A673 (cell line): ENCODE measurements at regions not wholly inside any gene's neighbourhood (a gene's known extent, or its start where the extent isn't known, plus 50 kb on each side); places are given as distances from the start of the nearest gene placed in this dataset.
"Not testable (repeated sequence)": the region's sequence is repeated elsewhere in the genome, so short reads cannot be mapped to it uniquely, and the experiment has no call there.

Experiments used
- BruUV-seq: library from RNA; stranded (reverse); fragments of 400-500 nt; replicated peaks from 2 replicates; lab custom pipeline; 2021; lab: Mats Ljungman, UMichigan
- CTCF ChIA-PET: fragments of 300-600 bp; sonication (Branson Sonifier 250); formaldehyde crosslinking; loops from one replicate; lab custom pipeline; 2022; ENCODE audit warnings: antibody characterized with exemption; lab: Charles Lee
- POLR2A ChIA-PET: fragments of 300-600 bp; sonication (Branson Sonifier 250); formaldehyde crosslinking; loops from one replicate; lab custom pipeline; 2022; ENCODE audit warnings: antibody characterized with exemption; ENCODE audit not compliant: low non-redundant PET; lab: Charles Lee
- DNase-seq: peaks from one replicate; pipeline ENCODE4 v3.0.0-alpha.2; 2015; ENCODE audit warnings: low spot score
- H3K27ac ChIP-seq: fragments of 200-600 bp; sonication (generic); 2 replicates; pipeline ENCODE4 v1.5.1; 2016; ENCODE audit warnings: mixed run types, low read depth, mild to moderate bottlenecking, mixed read lengths, antibody characterized with exemption, low read length; ENCODE audit not compliant: poor library complexity, severe bottlenecking
- H3K27me3 ChIP-seq: fragments of 200-600 bp; sonication (generic); replicated peaks from 2 replicates; pipeline ENCODE4 v1.6.1; 2017; ENCODE audit warnings: mixed run types, low read depth, mild to moderate bottlenecking, mixed read lengths, antibody characterized with exemption, low read length; ENCODE audit not compliant: insufficient read depth, poor library complexity
- H3K36me3 ChIP-seq: fragments of 200-600 bp; sonication (generic); 2 replicates; pipeline ENCODE4 v1.6.1; 2016; ENCODE audit warnings: mixed run types, mild to moderate bottlenecking, mixed read lengths, antibody characterized with exemption, low read length; ENCODE audit not compliant: insufficient read depth, poor library complexity, severe bottlenecking
- H3K4me1 ChIP-seq: fragments of 200-600 bp; sonication (generic); 2 replicates; pipeline ENCODE4 v1.6.1; 2017; ENCODE audit warnings: mixed run types, mild to moderate bottlenecking, mixed read lengths, antibody characterized with exemption, low read length; ENCODE audit not compliant: insufficient read depth, poor library complexity, severe bottlenecking
- H3K4me3 ChIP-seq: fragments of 200-600 bp; sonication (generic); 2 replicates; pipeline ENCODE4 v1.5.1; 2016; ENCODE audit warnings: low read depth, mixed run types, mild to moderate bottlenecking, mixed read lengths, low read length; ENCODE audit not compliant: poor library complexity, severe bottlenecking
- H3K9me3 ChIP-seq: fragments of 200-600 bp; sonication (generic); 2 replicates; pipeline ENCODE4 v1.6.1; 2016; ENCODE audit warnings: mixed run types, low read depth, mild to moderate bottlenecking, mixed read lengths, antibody characterized with exemption, low read length; ENCODE audit not compliant: poor library complexity, severe bottlenecking
- EZH2 ChIP-seq: fragments of 200-600 bp; sonication (generic); IDR thresholded peaks from 2 replicates; pipeline ENCODE4 v1.6.1; 2017; ENCODE audit warnings: borderline replicate concordance, low read depth, mild to moderate bottlenecking, mixed read lengths, antibody characterized with exemption, low read length; ENCODE audit not compliant: poor library complexity, severe bottlenecking
- intact Hi-C: fragments of 100-400 bp; cut with micrococcal nuclease; formaldehyde crosslinking; loops from one replicate; pipeline ENCODE4 v1.10.0; 2022; ENCODE audit not compliant: unreplicated experiment
- TF ChIP-seq, protein P1 (sequence below): fragments of 300-800, 200-600 bp; sonication (generic); conservative IDR thresholded peaks from 2 replicates; pipeline ENCODE4 v1.5.1; 2017; ENCODE audit warnings: low read depth, mild to moderate bottlenecking, antibody characterized with exemption, low read length, moderate library complexity, mixed read lengths

DNA sequence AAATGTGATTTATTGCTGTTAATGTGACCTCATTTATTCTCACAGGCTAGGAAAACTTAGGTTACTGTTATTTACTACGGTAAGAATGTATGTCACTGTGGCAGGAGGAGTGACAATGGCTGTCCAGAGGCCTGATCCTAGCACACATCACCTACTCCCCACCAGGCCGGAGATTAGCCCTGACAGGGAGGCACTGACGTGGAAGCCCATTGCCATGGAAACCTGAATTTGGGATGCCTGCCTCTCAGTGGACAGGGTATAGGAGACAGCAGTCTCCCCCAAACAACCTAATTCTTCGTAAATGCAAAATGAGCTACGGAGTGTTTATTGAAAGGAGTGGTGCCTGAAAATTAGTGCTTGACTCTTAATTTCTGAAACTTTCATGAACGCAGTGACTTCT, 87.6 kb upstream of the SMARCA2 start:
- Histone ChIP-seq H3K4me1 (no peaks in the 10 kb centered on the region), H3K36me3 (no peaks in the 10 kb centered on the region), H3K27me3 (peaks cover 19% of the 10 kb centered on the region), H3K4me3 (no peak overlapping the region), H3K27ac (no peak overlapping the region), H3K9me3 (no peaks in the 10 kb centered on the region)
- intact Hi-C loops = no loop called here
- CTCF ChIA-PET = no interaction called here
- TF ChIP-seq, protein P1, sequence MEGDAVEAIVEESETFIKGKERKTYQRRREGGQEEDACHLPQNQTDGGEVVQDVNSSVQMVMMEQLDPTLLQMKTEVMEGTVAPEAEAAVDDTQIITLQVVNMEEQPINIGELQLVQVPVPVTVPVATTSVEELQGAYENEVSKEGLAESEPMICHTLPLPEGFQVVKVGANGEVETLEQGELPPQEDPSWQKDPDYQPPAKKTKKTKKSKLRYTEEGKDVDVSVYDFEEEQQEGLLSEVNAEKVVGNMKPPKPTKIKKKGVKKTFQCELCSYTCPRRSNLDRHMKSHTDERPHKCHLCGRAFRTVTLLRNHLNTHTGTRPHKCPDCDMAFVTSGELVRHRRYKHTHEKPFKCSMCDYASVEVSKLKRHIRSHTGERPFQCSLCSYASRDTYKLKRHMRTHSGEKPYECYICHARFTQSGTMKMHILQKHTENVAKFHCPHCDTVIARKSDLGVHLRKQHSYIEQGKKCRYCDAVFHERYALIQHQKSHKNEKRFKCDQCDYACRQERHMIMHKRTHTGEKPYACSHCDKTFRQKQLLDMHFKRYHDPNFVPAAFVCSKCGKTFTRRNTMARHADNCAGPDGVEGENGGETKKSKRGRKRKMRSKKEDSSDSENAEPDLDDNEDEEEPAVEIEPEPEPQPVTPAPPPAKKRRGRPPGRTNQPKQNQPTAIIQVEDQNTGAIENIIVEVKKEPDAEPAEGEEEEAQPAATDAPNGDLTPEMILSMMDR = no peak
- no peak for TF ChIP-seq EZH2
- no peak for DNase-seq
- BruUV-seq = no TSS peak
- POLR2A ChIA-PET = no interaction called here

DNA sequence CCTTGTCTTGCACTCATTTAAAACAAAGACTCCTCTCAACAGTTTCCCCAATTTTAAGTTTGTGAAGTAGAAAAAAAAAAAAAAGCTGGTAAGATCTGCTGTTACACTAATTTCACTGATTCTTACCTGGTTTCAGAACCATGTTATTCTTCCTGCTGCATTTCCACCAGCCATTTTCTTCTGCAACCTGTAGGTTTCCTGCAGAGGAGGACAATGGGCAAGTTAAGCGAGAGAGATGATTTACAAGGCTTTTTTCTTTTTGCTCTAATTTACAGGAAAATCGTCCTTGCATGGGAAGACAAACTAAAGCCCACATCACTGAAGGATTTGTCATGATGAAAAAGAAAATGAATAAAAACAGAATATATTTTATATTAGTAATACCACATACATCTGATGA, 86.0 kb upstream of the SMARCA2 start:
- Histone ChIP-seq H3K36me3 (no peaks in the 10 kb centered on the region), H3K27ac (no peak overlapping the region), H3K27me3 (peaks cover 19% of the 10 kb centered on the region), H3K9me3 (no peaks in the 10 kb centered on the region), H3K4me3 (no peak overlapping the region), H3K4me1 (no peaks in the 10 kb centered on the region)
- ChIA-PET CTCF (no interaction called here), POLR2A (interaction anchor here (0.6 kb wide), 1 partner anchor 38 kb away, joined by 8 read pairs; no protein-coding TSS in a partner anchor)
- no peak for DNase-seq
- TF ChIP-seq, protein P1 = no peak
- TF ChIP-seq EZH2 = no peak
- BruUV-seq = no TSS peak
- intact Hi-C loops = no loop called here

DNA sequence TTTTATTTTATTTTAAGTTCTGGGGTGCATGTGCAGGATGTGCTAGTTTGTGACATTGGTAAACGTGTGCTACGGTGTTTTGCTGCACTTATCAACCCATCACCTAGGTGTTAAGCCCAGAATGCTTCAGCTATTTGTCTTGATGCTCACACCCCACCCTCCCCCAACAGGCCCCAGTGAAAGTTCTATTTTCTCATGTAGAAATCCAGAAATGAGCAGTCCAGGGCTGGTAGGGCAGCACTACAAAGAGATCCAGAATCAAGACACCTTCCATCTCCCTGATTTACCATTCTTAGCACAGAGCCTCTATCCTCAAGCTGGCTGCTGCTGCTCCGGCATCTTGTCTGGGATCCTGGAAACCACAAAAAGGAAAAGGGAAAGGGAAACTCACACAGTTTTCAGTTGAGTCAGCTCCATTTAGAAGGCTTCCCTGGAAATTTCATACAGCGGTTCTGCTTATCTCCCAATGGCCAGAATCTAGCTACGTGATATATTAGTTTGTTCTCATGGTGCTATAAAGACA, 85.4 kb upstream of the SMARCA2 start:
- no TSS peak for BruUV-seq
- CTCF ChIA-PET = no interaction called here
- DNase-seq = no peak
- Histone ChIP-seq H3K27me3 (peaks cover 19% of the 10 kb centered on the region), H3K36me3 (no peaks in the 10 kb centered on the region), H3K4me1 (no peaks in the 10 kb centered on the region), H3K9me3 (no peaks in the 10 kb centered on the region), H3K4me3 (no peak overlapping the region), H3K27ac (no peak overlapping the region)
- intact Hi-C loops = no loop called here
- TF ChIP-seq, protein P1 = no peak
- no peak for TF ChIP-seq EZH2
- POLR2A ChIA-PET = no interaction called here

DNA sequence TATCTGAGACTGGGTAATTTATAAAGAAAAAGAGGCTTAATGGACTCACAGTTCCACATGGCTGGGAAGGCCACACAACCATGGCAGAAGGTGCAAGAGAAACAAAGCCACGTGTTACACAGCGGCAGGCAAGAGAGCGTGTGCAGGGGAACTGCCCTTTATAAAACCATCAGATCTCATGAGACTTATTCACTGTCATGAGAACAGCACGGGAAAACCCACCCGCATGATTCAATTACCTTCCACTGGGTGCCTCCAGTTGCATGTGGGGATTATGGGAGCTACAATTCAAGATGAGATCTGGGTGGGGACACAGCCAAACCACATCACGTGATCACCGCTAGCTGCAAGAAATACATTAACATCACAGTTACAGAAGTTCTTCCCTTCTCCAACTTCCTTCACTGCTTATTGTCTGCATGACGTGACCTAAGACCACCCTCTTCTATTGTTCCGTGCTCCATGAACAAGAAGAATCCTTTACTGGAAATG, 84.9 kb upstream of the SMARCA2 start:
- POLR2A ChIA-PET, CTCF ChIA-PET, H3K4me1 ChIP-seq, H3K27ac ChIP-seq, BruUV-seq, DNase-seq, H3K9me3 ChIP-seq, H3K36me3 ChIP-seq, H3K4me3 ChIP-seq, intact Hi-C loops: not testable (repeated sequence)
- peaks cover 19% of the 10 kb centered on the region for H3K27me3 ChIP-seq
